GM23338 (cell line): ENCODE measurements at regions not wholly inside any gene's neighbourhood (a gene's known extent, or its start where the extent isn't known, plus 50 kb on each side); places are given as distances from the start of the nearest gene placed in this dataset.

Experiments
- CREB1 ChIP-seq: fragments of 250-450 bp; sonication (Bioruptor Pico); IDR thresholded peaks from 2 replicates; pipeline ENCODE4 v1.5.0; 2020; ENCODE audit warnings: low read depth, mild to moderate bottlenecking, moderate library complexity
- EZH2 ChIP-seq: fragments of 200-600 bp; sonication (generic); IDR thresholded peaks from one replicate; pipeline ENCODE4 v1.8.0; 2017; ENCODE audit warnings: antibody characterized with exemption, mild to moderate bottlenecking, low read depth; ENCODE audit not compliant: unreplicated experiment
- EZH2phosphoT487 ChIP-seq: fragments of 200-600 bp; sonication (generic); IDR thresholded peaks from one replicate; pipeline ENCODE4 v1.8.1; 2018; ENCODE audit warnings: antibody characterized with exemption; ENCODE audit not compliant: unreplicated experiment
- POLR2AphosphoS5 ChIP-seq: IDR thresholded peaks from 2 replicates; pipeline ENCODE4 v1.6.1; 2016; ENCODE audit warnings: antibody characterized with exemption, low read depth
- ZNF331 ChIP-seq: fragments of 250-450 bp; sonication (Bioruptor Pico); IDR thresholded peaks from 2 replicates; pipeline ENCODE4 v1.5.0; 2020; ENCODE audit warnings: low read depth, mild to moderate bottlenecking, moderate library complexity
- TF ChIP-seq, protein P1 (sequence below), 2 experiments: fragments of 200-600 bp in 1 of 2; sonication (generic) in 1 of 2; conservative IDR thresholded peaks; 2 replicates each; pipeline versions ENCODE4 v1.5.1 to v1.6.1; 2016 to 2017; ENCODE audit warnings: antibody characterized with exemption in 2 of 2, low read depth in 2 of 2, mild to moderate bottlenecking in 2 of 2, moderate library complexity in 1 of 2
- TF ChIP-seq, protein P2 (sequence below): IDR thresholded peaks from one replicate; pipeline ENCODE4 v1.6.1; 2018; ENCODE audit warnings: antibody characterized with exemption; ENCODE audit not compliant: unreplicated experiment

DNA sequence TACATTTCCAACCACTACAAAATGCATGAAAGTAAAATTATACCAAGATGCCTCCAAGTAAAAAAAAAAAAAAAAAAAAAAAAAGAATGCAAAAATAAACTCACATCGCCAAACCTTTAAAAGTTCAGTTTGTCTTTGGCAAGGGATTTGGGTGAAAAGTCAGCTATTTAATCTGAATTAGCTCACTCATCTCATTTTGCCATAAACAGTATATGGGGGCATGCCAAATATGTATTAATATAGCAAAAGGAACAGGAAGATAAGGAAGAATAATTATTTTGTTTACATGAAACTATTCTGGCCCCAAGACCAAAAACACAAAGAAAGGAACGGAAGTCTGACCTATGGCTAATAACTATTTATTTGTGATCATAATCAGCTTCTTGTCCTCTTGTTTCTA, 114.7 kb upstream of the SLC6A14 start:
- TF ChIP-seq, protein P1, sequence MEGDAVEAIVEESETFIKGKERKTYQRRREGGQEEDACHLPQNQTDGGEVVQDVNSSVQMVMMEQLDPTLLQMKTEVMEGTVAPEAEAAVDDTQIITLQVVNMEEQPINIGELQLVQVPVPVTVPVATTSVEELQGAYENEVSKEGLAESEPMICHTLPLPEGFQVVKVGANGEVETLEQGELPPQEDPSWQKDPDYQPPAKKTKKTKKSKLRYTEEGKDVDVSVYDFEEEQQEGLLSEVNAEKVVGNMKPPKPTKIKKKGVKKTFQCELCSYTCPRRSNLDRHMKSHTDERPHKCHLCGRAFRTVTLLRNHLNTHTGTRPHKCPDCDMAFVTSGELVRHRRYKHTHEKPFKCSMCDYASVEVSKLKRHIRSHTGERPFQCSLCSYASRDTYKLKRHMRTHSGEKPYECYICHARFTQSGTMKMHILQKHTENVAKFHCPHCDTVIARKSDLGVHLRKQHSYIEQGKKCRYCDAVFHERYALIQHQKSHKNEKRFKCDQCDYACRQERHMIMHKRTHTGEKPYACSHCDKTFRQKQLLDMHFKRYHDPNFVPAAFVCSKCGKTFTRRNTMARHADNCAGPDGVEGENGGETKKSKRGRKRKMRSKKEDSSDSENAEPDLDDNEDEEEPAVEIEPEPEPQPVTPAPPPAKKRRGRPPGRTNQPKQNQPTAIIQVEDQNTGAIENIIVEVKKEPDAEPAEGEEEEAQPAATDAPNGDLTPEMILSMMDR (conservative IDR thresholded peaks at IDR 0.05; ENCODE audit: low read depth in 2 of 2): no peak
- TF ChIP-seq POLR2AphosphoS5 (no peak), EZH2 (no peak), ZNF331 (CRISPR knock-in tag) (no peak), CREB1 (CRISPR knock-in tag) (no peak), EZH2phosphoT487 (no peak)
- TF ChIP-seq, protein P2, sequence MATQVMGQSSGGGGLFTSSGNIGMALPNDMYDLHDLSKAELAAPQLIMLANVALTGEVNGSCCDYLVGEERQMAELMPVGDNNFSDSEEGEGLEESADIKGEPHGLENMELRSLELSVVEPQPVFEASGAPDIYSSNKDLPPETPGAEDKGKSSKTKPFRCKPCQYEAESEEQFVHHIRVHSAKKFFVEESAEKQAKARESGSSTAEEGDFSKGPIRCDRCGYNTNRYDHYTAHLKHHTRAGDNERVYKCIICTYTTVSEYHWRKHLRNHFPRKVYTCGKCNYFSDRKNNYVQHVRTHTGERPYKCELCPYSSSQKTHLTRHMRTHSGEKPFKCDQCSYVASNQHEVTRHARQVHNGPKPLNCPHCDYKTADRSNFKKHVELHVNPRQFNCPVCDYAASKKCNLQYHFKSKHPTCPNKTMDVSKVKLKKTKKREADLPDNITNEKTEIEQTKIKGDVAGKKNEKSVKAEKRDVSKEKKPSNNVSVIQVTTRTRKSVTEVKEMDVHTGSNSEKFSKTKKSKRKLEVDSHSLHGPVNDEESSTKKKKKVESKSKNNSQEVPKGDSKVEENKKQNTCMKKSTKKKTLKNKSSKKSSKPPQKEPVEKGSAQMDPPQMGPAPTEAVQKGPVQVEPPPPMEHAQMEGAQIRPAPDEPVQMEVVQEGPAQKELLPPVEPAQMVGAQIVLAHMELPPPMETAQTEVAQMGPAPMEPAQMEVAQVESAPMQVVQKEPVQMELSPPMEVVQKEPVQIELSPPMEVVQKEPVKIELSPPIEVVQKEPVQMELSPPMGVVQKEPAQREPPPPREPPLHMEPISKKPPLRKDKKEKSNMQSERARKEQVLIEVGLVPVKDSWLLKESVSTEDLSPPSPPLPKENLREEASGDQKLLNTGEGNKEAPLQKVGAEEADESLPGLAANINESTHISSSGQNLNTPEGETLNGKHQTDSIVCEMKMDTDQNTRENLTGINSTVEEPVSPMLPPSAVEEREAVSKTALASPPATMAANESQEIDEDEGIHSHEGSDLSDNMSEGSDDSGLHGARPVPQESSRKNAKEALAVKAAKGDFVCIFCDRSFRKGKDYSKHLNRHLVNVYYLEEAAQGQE: no peak
